ENCODE measurements at regions not wholly inside any gene's neighbourhood (a gene's known extent, or its start where the extent isn't known, plus 50 kb on each side); places are given as distances from the start of the nearest gene placed in this dataset.

DNA sequence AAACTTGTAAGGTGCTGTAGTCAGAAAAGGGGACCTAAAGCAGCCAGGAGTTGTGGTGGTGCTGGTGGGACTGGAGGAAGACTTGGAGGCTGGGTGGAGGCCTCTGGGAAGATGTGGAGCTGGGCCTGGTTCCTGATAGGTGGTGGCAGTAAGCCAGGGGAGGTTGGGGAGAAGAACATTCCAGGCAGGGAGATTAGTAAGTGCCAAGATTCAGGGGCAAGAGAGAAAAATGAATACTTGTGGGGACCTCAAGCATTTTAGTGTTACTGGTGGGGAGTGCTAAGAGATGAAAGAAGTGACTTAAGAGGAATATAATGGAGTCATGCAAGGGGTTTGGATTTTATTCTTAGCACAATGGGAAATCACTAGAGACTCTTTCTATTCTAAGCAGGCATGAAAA lies 79.0 kb upstream of the B3GAT2 start:
- Histone ChIP-seq H3K4me3 (replicated peaks; ENCODE audit: insufficient read depth, low read length) (no peak overlapping the region), H3K27ac (replicated peaks) (no peak overlapping the region), H3K27me3 (ENCODE audit: insufficient read depth, poor library complexity, severe bottlenecking) (no peaks in the 10 kb centered on the region)
- TF ChIP-seq CTCF (IDR thresholded peaks at IDR 0.05; ENCODE audit: insufficient read depth, low read length) (no peak), POLR2AphosphoS5 (IDR thresholded peaks at IDR 0.05; ENCODE audit: low read depth) (no peak), GABPA (IDR thresholded peaks at IDR 0.05; ENCODE audit: low read depth) (no peak), SPI1 (IDR thresholded peaks at IDR 0.05; ENCODE audit: borderline replicate concordance, low read depth) (no peak)
- TF ChIP-seq, protein P1, sequence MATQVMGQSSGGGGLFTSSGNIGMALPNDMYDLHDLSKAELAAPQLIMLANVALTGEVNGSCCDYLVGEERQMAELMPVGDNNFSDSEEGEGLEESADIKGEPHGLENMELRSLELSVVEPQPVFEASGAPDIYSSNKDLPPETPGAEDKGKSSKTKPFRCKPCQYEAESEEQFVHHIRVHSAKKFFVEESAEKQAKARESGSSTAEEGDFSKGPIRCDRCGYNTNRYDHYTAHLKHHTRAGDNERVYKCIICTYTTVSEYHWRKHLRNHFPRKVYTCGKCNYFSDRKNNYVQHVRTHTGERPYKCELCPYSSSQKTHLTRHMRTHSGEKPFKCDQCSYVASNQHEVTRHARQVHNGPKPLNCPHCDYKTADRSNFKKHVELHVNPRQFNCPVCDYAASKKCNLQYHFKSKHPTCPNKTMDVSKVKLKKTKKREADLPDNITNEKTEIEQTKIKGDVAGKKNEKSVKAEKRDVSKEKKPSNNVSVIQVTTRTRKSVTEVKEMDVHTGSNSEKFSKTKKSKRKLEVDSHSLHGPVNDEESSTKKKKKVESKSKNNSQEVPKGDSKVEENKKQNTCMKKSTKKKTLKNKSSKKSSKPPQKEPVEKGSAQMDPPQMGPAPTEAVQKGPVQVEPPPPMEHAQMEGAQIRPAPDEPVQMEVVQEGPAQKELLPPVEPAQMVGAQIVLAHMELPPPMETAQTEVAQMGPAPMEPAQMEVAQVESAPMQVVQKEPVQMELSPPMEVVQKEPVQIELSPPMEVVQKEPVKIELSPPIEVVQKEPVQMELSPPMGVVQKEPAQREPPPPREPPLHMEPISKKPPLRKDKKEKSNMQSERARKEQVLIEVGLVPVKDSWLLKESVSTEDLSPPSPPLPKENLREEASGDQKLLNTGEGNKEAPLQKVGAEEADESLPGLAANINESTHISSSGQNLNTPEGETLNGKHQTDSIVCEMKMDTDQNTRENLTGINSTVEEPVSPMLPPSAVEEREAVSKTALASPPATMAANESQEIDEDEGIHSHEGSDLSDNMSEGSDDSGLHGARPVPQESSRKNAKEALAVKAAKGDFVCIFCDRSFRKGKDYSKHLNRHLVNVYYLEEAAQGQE (IDR thresholded peaks at IDR 0.05; ENCODE audit: insufficient replicate concordance, low read depth) = no peak
- no peak for DNase-seq (ENCODE audit: low read depth in 1 of 2, low spot score in 1 of 2)

GRCh38 chr6:71038711-71039344 lies 82.0 kb upstream of the B3GAT2 start:
- H3K27me3 ChIP-seq (ENCODE audit: insufficient read depth, poor library complexity, severe bottlenecking) = no peaks in the 10 kb centered on the region
- no peak overlapping the region for H3K4me3 ChIP-seq (replicated peaks; ENCODE audit: insufficient read depth, low read length)
- TF ChIP-seq GABPA (IDR thresholded peaks at IDR 0.05; ENCODE audit: low read depth) (no peak), POLR2AphosphoS5 (IDR thresholded peaks at IDR 0.05; ENCODE audit: low read depth) (no peak), SPI1 (IDR thresholded peaks at IDR 0.05; ENCODE audit: borderline replicate concordance, low read depth) (no peak), CTCF (IDR thresholded peaks at IDR 0.05; ENCODE audit: insufficient read depth, low read length) (no peak)
- TF ChIP-seq, protein P1 (IDR thresholded peaks at IDR 0.05; ENCODE audit: insufficient replicate concordance, low read depth) = no peak
- no peak for DNase-seq (ENCODE audit: low read depth in 1 of 2, low spot score in 1 of 2)
- H3K27ac ChIP-seq (replicated peaks) = no peak overlapping the region

DNA sequence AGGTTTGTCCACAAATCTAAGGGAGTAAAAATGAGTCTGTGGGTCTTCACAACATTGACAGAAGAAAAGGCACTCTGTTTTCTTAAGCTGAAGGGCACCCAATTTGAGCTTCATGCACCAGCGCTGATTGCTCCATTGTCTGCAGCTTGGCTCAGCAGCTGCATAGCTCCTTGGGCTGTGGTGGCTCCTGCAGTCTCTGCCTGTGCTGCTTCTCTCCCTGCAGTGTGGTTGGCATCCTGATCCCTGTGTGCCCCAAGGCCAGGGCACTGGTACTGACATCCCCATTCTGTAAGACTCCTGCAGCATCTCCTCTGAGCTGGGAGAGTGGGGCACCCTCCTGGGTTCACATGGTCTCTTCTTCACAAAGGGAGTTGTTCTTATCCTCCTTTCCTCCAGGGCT lies 83.2 kb upstream of the B3GAT2 start:
- Histone ChIP-seq H3K4me3 (replicated peaks; ENCODE audit: insufficient read depth, low read length) (no peak overlapping the region), H3K27ac (replicated peaks) (no peak overlapping the region), H3K27me3 (ENCODE audit: insufficient read depth, poor library complexity, severe bottlenecking) (no peaks in the 10 kb centered on the region)
- TF ChIP-seq POLR2AphosphoS5 (IDR thresholded peaks at IDR 0.05; ENCODE audit: low read depth) = no peak
- no peak for TF ChIP-seq CTCF (IDR thresholded peaks at IDR 0.05; ENCODE audit: insufficient read depth, low read length)
- TF ChIP-seq SPI1 (IDR thresholded peaks at IDR 0.05; ENCODE audit: borderline replicate concordance, low read depth) = no peak
- TF ChIP-seq GABPA (IDR thresholded peaks at IDR 0.05; ENCODE audit: low read depth) = no peak
- TF ChIP-seq, protein P1 (IDR thresholded peaks at IDR 0.05; ENCODE audit: insufficient replicate concordance, low read depth) = no peak
- no peak for DNase-seq (ENCODE audit: low read depth in 1 of 2, low spot score in 1 of 2)

All from HL-60 (cell line).